GM18909 (cell line): ENCODE measurements at regions not wholly inside any gene's neighbourhood (a gene's known extent, or its start where the extent isn't known, plus 50 kb on each side); places are given as distances from the start of the nearest gene placed in this dataset.

Experiments used
- ATAC-seq: cut with Tn5 transposase; IDR thresholded peaks from one replicate; pipeline ENCODE4 v1.9.1; 2021; ENCODE audit warnings: mild to moderate bottlenecking; ENCODE audit not compliant: unreplicated experiment, poor library complexity

- no peak for ATAC-seq
Observed at GRCh38 chr1:222123111-222123510, 381.2 kb upstream of the DUSP10 start.

GRCh38 chr1:222117809-222118208 lies 375.9 kb upstream of the DUSP10 start:
- no peak for ATAC-seq

GRCh38 chr1:222114536-222115156 lies 372.8 kb upstream of the DUSP10 start:
- no peak for ATAC-seq

GRCh38 chr1:222109836-222110235 lies 367.9 kb upstream of the DUSP10 start:
- ATAC-seq: no peak

GRCh38 chr1:222107975-222108374 lies 366.1 kb upstream of the DUSP10 start:
- ATAC-seq: no peak

- ATAC-seq: no peak
Observed at GRCh38 chr1:222107267-222107666, 365.4 kb upstream of the DUSP10 start.

- ATAC-seq: no peak
Observed at GRCh38 chr1:222106377-222106776, 364.5 kb upstream of the DUSP10 start.

- ATAC-seq: no peak
Observed at GRCh38 chr1:222105861-222106260, 364.0 kb upstream of the DUSP10 start.

GRCh38 chr1:222105393-222105737 lies 363.5 kb upstream of the DUSP10 start:
- ATAC-seq: peak; percentile 57

GRCh38 chr1:222104694-222105392 lies 363.0 kb upstream of the DUSP10 start:
- ATAC-seq: no peak

- no peak for ATAC-seq
Observed at GRCh38 chr1:222104097-222104496, 362.2 kb upstream of the DUSP10 start.

GRCh38 chr1:222099746-222100145 lies 357.9 kb upstream of the DUSP10 start:
- ATAC-seq: no peak

GRCh38 chr1:222098404-222098803 lies 356.5 kb upstream of the DUSP10 start:
- no peak for ATAC-seq

GRCh38 chr1:222097588-222097987 lies 355.7 kb upstream of the DUSP10 start:
- ATAC-seq: no peak

- no peak for ATAC-seq
Observed at GRCh38 chr1:222096883-222097282, 355.0 kb upstream of the DUSP10 start.

GRCh38 chr1:222096476-222096772 lies 354.5 kb upstream of the DUSP10 start:
- ATAC-seq: no peak

- peak; percentile 83 for ATAC-seq
Observed at GRCh38 chr1:222095606-222096475, 354.0 kb upstream of the DUSP10 start.

- ATAC-seq: no peak
Observed at GRCh38 chr1:222093518-222093917, 351.6 kb upstream of the DUSP10 start.

- no peak for ATAC-seq
Observed at GRCh38 chr1:222090103-222090502, 348.2 kb upstream of the DUSP10 start.

GRCh38 chr1:222087221-222087920 lies 345.5 kb upstream of the DUSP10 start:
- ATAC-seq: no peak

GRCh38 chr1:222084996-222085395 lies 343.1 kb upstream of the DUSP10 start:
- no peak for ATAC-seq
